ENCODE measurements at regions not wholly inside any gene's neighbourhood (a gene's known extent, or its start where the extent isn't known, plus 50 kb on each side); places are given as distances from the start of the nearest gene placed in this dataset.

DNA sequence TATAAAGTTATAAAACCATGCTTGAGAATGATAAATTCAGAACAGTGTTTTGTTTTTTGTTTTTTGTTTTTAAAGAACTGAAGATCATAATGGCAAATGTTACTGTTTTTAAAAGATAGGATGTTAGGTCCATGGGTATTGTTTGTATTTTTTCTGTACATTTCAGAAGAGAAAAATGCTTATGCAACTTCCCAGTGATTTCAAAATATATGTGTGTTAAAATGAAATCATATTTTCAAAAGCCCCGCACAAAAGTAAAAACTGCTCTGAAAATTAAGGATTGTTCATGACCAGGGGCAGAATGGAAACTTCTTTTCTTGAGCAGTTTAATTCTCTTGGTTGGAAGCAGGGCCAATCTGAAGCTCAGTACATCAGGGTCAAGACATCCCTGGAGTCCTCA is 109.2 kb upstream of the SIRPG start:
- TF ChIP-seq, protein P1, sequence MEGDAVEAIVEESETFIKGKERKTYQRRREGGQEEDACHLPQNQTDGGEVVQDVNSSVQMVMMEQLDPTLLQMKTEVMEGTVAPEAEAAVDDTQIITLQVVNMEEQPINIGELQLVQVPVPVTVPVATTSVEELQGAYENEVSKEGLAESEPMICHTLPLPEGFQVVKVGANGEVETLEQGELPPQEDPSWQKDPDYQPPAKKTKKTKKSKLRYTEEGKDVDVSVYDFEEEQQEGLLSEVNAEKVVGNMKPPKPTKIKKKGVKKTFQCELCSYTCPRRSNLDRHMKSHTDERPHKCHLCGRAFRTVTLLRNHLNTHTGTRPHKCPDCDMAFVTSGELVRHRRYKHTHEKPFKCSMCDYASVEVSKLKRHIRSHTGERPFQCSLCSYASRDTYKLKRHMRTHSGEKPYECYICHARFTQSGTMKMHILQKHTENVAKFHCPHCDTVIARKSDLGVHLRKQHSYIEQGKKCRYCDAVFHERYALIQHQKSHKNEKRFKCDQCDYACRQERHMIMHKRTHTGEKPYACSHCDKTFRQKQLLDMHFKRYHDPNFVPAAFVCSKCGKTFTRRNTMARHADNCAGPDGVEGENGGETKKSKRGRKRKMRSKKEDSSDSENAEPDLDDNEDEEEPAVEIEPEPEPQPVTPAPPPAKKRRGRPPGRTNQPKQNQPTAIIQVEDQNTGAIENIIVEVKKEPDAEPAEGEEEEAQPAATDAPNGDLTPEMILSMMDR (IDR thresholded peaks at IDR 0.05) = no peak
- TF ChIP-seq POLR2A (IDR thresholded peaks at IDR 0.05) = no peak

Measured in Peyer's patch (tissue), 4 donors.